ENCODE measurements at regions not wholly inside any gene's neighbourhood (a gene's known extent, or its start where the extent isn't known, plus 50 kb on each side); places are given as distances from the start of the nearest gene placed in this dataset.

- no peak for DNase-seq
- no peak overlapping the region for H3K4me3 Mint-ChIP-seq
- H3K36me3 Mint-ChIP-seq = no peaks in the 10 kb centered on the region
- H3K27me3 Mint-ChIP-seq (ENCODE audit: low read depth in 2 of 2) = no peaks in the 10 kb centered on the region
- no peaks in the 10 kb centered on the region for H3K4me1 ChIP-seq (ENCODE audit: control insufficient read depth, insufficient read depth, low read length)
- H3K27ac Mint-ChIP-seq = no peak overlapping the region
- H3K9me3 ChIP-seq (ENCODE audit: control insufficient read depth, insufficient read depth, low read length) = no peaks in the 10 kb centered on the region
- no peak overlapping the region for H3K27ac ChIP-seq (ENCODE audit: low read length)
- H3K27me3 ChIP-seq (ENCODE audit: control insufficient read depth, insufficient read depth, low read length) = no peaks in the 10 kb centered on the region
- no peak overlapping the region for H3K4me3 ChIP-seq (ENCODE audit: low read length)
- intact Hi-C loops (cut with micrococcal nuclease) = no loop called here
- H3K4me1 Mint-ChIP-seq = no peaks in the 10 kb centered on the region
- no peaks in the 10 kb centered on the region for H3K36me3 ChIP-seq (ENCODE audit: control insufficient read depth, insufficient read depth, low read length)
- peaks cover 0 to 3% of the 10 kb centered on the region in 2 donors for H3K9me3 Mint-ChIP-seq
- TF ChIP-seq CTCF (IDR thresholded peaks at IDR 0.05) = no peak
- WGBS (ENCODE audit: insufficient coverage) = 86% methylated on average over 1 of the region's 1 CpG
- ATAC-seq = no peak
These were observed 676.4 kb downstream of the PCDH18 start for GRCh38 chr4:136855886-136856285.

- TF ChIP-seq CTCF (IDR thresholded peaks at IDR 0.05) = no peak
- H3K36me3 Mint-ChIP-seq = no peaks in the 10 kb centered on the region
- DNase-seq (no peak), ATAC-seq (no peak)
- no peak overlapping the region for H3K27ac Mint-ChIP-seq
- Histone ChIP-seq H3K27me3 (ENCODE audit: control insufficient read depth, insufficient read depth, low read length) (no peaks in the 10 kb centered on the region), H3K27ac (ENCODE audit: low read length) (no peak overlapping the region), H3K36me3 (ENCODE audit: control insufficient read depth, insufficient read depth, low read length) (no peaks in the 10 kb centered on the region), H3K4me1 (ENCODE audit: control insufficient read depth, insufficient read depth, low read length) (no peaks in the 10 kb centered on the region), H3K9me3 (ENCODE audit: control insufficient read depth, insufficient read depth, low read length) (peaks cover 11% of the 10 kb centered on the region), H3K4me3 (ENCODE audit: low read length) (no peak overlapping the region)
- no peaks in the 10 kb centered on the region for H3K4me1 Mint-ChIP-seq
- peaks cover 9 to 15% of the 10 kb centered on the region in 2 donors for H3K9me3 Mint-ChIP-seq
- WGBS (ENCODE audit: insufficient coverage) = 86% methylated on average over 2 of the region's 2 CpGs
- intact Hi-C loops (cut with micrococcal nuclease) = no loop called here
- H3K27me3 Mint-ChIP-seq (ENCODE audit: low read depth in 2 of 2) = no peaks in the 10 kb centered on the region
- H3K4me3 Mint-ChIP-seq = no peak overlapping the region
These were observed 681.8 kb downstream of the PCDH18 start for GRCh38 chr4:136850446-136850845.

GRCh38 chr4:136847881-136848621 lies 684.2 kb downstream of the PCDH18 start:
- H3K4me3 ChIP-seq (ENCODE audit: low read length) = no peak overlapping the region
- no peak for TF ChIP-seq CTCF (IDR thresholded peaks at IDR 0.05)
- DNase-seq (no peak), ATAC-seq (no peak)
- H3K27me3 ChIP-seq (ENCODE audit: control insufficient read depth, insufficient read depth, low read length) = no peaks in the 10 kb centered on the region
- Mint-ChIP-seq H3K9me3 (peaks cover 9 to 15% of the 10 kb centered on the region in 2 donors), H3K4me1 (no peaks in the 10 kb centered on the region), H3K4me3 (no peak overlapping the region), H3K36me3 (no peaks in the 10 kb centered on the region), H3K27me3 (ENCODE audit: low read depth in 2 of 2) (no peaks in the 10 kb centered on the region), H3K27ac (no peak overlapping the region)
- H3K36me3 ChIP-seq (ENCODE audit: control insufficient read depth, insufficient read depth, low read length) = no peaks in the 10 kb centered on the region
- H3K27ac ChIP-seq (ENCODE audit: low read length) = no peak overlapping the region
- intact Hi-C loops (cut with micrococcal nuclease) = no loop called here
- WGBS (ENCODE audit: insufficient coverage) = 94% methylated on average over 6 of the region's 6 CpGs
- no peaks in the 10 kb centered on the region for H3K4me1 ChIP-seq (ENCODE audit: control insufficient read depth, insufficient read depth, low read length)
- peaks cover 11% of the 10 kb centered on the region for H3K9me3 ChIP-seq (ENCODE audit: control insufficient read depth, insufficient read depth, low read length)

- Histone ChIP-seq H3K4me3 (ENCODE audit: low read length) (no peak overlapping the region), H3K9me3 (ENCODE audit: control insufficient read depth, insufficient read depth, low read length) (no peaks in the 10 kb centered on the region), H3K27me3 (ENCODE audit: control insufficient read depth, insufficient read depth, low read length) (no peaks in the 10 kb centered on the region), H3K4me1 (ENCODE audit: control insufficient read depth, insufficient read depth, low read length) (no peaks in the 10 kb centered on the region), H3K36me3 (ENCODE audit: control insufficient read depth, insufficient read depth, low read length) (no peaks in the 10 kb centered on the region), H3K27ac (ENCODE audit: low read length) (no peak overlapping the region)
- WGBS (ENCODE audit: insufficient coverage) = no CpG with 5 or more reads among the region's 2 CpGs
- H3K27ac Mint-ChIP-seq = no peak overlapping the region
- H3K36me3 Mint-ChIP-seq = no peaks in the 10 kb centered on the region
- no peak for TF ChIP-seq CTCF (IDR thresholded peaks at IDR 0.05)
- DNase-seq (no peak), ATAC-seq (no peak)
- intact Hi-C loops (cut with micrococcal nuclease) = no loop called here
- peaks cover 12 to 15% of the 10 kb centered on the region in 2 donors for H3K9me3 Mint-ChIP-seq
- H3K4me3 Mint-ChIP-seq = no peak overlapping the region
- no peaks in the 10 kb centered on the region for H3K27me3 Mint-ChIP-seq (ENCODE audit: low read depth in 2 of 2)
- no peaks in the 10 kb centered on the region for H3K4me1 Mint-ChIP-seq
These were observed 690.8 kb downstream of the PCDH18 start for GRCh38 chr4:136841526-136841925.

Data from natural killer cell (primary cell).